ENCODE measurements at regions not wholly inside any gene's neighbourhood (a gene's known extent, or its start where the extent isn't known, plus 50 kb on each side); places are given as distances from the start of the nearest gene placed in this dataset.

GRCh38 chr4:24121395-24122175, 231.7 kb upstream of the PPARGC1A start:
- TF ChIP-seq CTCF (IDR thresholded peaks at IDR 0.05) (no peak), POLR2A (IDR thresholded peaks at IDR 0.05) (no peak)
